Panc1 (cell line): ENCODE measurements at regions not wholly inside any gene's neighbourhood (a gene's known extent, or its start where the extent isn't known, plus 50 kb on each side); places are given as distances from the start of the nearest gene placed in this dataset.

Experiments
- CTCF ChIP-seq: fragments of 450-650 bp; IDR thresholded peaks from 2 replicates; pipeline ENCODE4 v1.5.1; 2017; ENCODE audit warnings: mild to moderate bottlenecking
- POLR2AphosphoS5 ChIP-seq: IDR thresholded peaks from 2 replicates; pipeline ENCODE4 v1.6.1; 2012; ENCODE audit warnings: mild to moderate bottlenecking, low read depth, low read length, moderate library complexity

GRCh38 chr6:61044011-61044410 is 1242.0 kb downstream of the KHDRBS2 start:
- no peak for TF ChIP-seq CTCF
- no peak for TF ChIP-seq POLR2AphosphoS5
